ENCODE measurements at regions not wholly inside any gene's neighbourhood (a gene's known extent, or its start where the extent isn't known, plus 50 kb on each side); places are given as distances from the start of the nearest gene placed in this dataset.

- TF ChIP-seq CTCF (conservative IDR thresholded peaks at IDR 0.05; ENCODE audit: low read depth, low read length), result no peak
- H3K4me3 ChIP-seq (ENCODE audit: low read length), result no peak overlapping the region
- no peak for DNase-seq (ENCODE audit: low read depth)
Measured at GRCh38 chr15:70435369-70435768, 328.0 kb downstream of the UACA start.

- H3K4me3 ChIP-seq (ENCODE audit: low read length), result no peak overlapping the region
- no peak for DNase-seq (ENCODE audit: low read depth)
- TF ChIP-seq CTCF (conservative IDR thresholded peaks at IDR 0.05; ENCODE audit: low read depth, low read length), result no peak
Measured at GRCh38 chr15:70433586-70434324, 329.6 kb downstream of the UACA start.

- no peak for TF ChIP-seq CTCF (conservative IDR thresholded peaks at IDR 0.05; ENCODE audit: low read depth, low read length)
- no peak for DNase-seq (ENCODE audit: low read depth)
- no peak overlapping the region for H3K4me3 ChIP-seq (ENCODE audit: low read length)
Measured at GRCh38 chr15:70432924-70433495, 330.3 kb downstream of the UACA start.

GRCh38 chr15:70431854-70432253, 331.5 kb downstream of the UACA start:
- TF ChIP-seq CTCF (conservative IDR thresholded peaks at IDR 0.05; ENCODE audit: low read depth, low read length), result no peak
- no peak for DNase-seq (ENCODE audit: low read depth)
- H3K4me3 ChIP-seq (ENCODE audit: low read length), result no peak overlapping the region

- TF ChIP-seq CTCF (conservative IDR thresholded peaks at IDR 0.05; ENCODE audit: low read depth, low read length), result no peak
- H3K4me3 ChIP-seq (ENCODE audit: low read length), result no peak overlapping the region
- DNase-seq (ENCODE audit: low read depth), result no peak
Measured at GRCh38 chr15:70430069-70430468, 332.4 kb upstream of the TLE3 start.

GRCh38 chr15:70429056-70429722, 331.5 kb upstream of the TLE3 start:
- H3K4me3 ChIP-seq (ENCODE audit: low read length), result no peak overlapping the region
- TF ChIP-seq CTCF (conservative IDR thresholded peaks at IDR 0.05; ENCODE audit: low read depth, low read length), result no peak
- no peak for DNase-seq (ENCODE audit: low read depth)
